ENCODE measurements at regions not wholly inside any gene's neighbourhood (a gene's known extent, or its start where the extent isn't known, plus 50 kb on each side); places are given as distances from the start of the nearest gene placed in this dataset.

DNA sequence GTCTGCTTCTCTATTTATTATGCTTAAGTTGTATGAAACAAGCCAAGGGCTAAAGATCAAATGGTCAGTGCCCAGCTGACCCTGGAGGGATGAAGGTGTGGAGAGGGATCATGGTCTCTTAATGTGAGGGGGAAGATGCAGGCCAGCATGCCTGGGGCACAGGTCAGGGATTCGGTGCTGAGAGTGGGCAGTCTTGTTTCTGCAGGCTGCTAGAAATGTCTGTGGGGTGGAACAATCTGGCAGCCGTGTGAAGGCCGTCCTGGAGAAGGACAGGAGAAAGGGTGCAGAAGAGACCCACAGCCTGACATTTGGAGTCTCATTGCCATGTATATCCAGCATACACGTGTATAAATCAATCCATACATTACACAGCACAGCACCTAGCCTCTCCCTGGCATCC lies 258.3 kb upstream of the MOCS1 start:
- no peak for DNase-seq

DNA sequence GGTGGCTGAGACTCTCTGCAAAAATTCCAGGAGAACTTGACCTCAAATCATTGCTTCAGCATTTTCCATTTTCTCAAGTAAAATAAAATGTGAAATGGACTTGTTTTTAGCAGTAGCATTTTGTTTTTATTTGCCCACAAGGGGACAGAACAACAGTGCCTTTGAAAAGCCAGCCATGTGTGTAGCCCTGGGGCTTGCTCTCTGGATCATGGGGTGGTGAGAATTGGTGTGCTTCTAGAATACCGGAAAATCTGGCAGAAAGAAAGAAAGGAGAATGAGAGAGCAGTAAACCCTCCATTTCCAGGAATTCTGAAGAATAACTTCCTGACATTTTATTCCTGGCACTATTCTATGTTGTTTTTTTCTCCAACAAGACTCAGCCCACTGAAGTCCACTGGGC lies 254.7 kb upstream of the MOCS1 start:
- no peak for DNase-seq

DNA sequence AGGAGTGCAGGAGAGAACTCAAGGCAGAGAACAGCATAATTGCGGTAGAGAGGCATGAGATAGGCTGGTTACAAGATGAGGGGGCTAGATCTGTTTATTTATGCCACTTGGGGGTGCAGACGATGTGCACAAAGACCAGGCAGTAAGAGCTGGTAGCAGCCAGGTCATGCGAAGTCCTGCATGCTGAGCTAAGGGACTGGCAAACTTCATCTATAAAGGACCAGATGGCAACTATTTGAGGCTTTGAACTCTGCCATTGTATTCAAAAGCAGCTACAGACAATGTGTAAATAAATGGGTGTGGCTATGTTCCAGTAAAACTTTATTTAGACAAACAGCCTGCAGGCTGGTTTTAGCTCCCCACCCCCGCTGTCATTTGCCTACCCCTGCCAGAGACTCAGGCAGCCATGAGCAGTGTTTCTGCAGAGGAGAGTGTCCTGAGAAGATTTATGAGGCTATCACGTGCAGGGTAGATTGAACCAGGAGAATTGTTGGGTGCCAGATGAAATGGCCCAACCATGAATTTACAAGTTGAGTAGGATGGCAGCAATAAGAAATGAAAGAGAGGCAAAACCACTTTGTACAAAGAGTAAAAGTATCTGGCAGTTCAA lies 253.4 kb upstream of the MOCS1 start:
- DNase-seq = no peak

DNA sequence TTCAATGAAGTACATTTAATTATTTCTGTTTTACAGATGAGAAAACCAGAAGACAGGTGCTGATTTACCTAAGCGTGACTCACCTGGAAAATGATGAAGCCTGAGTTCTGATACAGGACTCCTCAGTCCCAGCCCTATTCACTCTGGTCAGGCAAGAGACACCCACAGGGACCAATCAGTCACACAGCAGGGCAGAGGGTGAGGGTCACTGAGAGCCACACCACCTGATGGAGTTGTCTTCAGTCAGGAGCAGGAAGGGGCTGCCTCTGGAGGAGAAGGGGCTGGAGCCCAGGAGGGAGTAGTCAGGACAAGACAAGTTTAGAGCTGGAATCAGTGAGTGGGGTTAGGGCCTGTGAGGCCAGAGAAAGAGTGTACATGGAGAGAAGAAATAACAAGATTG lies 251.2 kb upstream of the MOCS1 start:
- DNase-seq = no peak

DNA sequence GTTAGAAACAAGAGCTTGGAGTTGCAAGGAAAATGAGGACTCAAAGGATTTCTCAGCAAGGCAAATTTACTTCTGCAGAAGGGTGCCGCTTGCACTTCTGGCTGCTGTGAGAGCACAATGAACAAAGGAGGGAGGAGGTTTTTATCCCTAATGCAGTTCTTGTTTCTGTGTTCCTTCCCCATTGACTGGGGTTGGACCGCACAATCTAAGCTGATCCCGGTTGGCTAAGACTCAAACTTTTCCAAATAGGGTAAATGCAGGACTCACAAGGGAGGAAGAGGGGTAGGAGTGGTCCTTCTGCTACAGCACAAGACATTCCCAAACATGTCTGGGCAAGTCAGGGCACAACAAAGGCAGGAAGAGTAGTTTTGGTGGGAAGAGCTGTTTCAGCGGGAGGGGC lies 249.6 kb upstream of the MOCS1 start:
- no peak for DNase-seq

DNA sequence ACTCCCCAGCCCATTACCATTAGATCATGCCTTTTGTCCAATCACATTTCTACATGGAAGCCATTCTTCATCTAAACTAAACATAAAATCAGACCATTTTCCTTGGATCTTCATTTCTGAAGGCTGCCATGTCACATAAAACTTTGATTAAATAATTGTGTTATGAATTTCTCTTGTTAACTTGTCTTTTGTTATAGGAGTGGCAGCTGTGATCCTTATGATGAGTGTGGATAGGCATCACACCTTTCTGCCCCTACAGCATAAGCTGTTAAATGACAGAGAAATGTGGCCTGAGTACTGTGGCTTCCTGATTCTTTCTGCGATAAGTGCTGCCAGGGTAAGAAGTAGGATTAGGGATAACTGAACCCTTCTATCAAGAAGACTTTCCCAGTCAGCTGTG lies 247.1 kb upstream of the MOCS1 start:
- no peak for DNase-seq

DNA sequence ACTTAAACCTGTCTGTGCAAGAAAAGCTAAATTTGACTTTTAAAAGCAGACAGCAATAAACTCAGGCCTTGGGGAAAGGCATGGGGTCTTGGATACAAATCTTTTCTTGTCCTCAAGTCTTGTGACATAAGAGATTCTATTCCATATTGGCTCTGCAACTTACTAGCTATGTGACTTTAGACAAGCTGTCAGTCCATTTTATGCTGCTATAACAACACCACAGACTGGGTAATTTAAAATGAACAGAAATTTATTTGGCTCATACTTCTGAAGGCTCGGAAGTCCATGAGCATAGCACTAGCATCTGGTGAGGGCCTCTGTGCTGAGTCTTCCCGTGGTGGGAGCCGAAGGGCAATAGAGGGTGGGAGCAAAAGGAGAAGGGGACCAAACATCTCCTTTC lies 246.0 kb upstream of the MOCS1 start:
- DNase-seq = no peak

DNA sequence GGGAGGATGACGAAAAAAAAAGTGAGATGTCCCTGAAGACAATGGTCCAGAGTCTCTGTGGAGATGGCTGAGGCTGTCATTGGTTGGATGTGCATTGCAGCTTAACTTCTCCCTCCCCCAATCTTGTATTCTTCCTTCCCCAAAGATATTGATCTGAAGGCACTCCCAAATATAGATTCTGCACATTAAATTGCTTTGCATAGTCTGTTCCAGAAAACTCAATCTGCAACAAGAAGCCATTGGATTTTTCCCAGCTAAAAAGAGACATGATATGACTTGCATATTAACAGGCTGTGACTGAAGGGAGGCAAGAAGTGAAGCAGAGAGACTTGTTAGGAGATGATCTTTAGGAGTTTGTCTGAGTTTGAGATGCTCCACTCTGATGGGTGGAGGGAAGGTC lies 245.2 kb upstream of the MOCS1 start:
- no peak for DNase-seq

DNA sequence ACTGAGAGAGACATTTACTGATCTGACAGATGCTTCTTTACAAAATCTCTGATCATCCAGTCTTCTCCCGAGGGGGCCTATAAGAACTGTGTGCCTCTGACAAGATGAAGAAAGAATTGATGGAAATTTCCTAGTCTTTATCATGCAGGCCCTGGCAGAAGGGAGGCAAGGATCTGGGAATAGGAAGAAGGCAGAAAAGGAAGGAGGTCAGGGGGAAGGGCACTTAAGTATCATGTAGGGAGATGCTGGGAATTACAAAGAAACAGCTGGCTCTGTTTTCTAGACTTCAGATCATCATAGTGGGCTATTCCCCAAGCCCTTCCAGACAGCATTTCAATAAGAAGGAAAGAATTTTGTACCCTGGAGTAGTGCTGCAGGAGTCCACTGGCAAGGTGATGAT lies 243.3 kb upstream of the MOCS1 start:
- no peak for DNase-seq

DNA sequence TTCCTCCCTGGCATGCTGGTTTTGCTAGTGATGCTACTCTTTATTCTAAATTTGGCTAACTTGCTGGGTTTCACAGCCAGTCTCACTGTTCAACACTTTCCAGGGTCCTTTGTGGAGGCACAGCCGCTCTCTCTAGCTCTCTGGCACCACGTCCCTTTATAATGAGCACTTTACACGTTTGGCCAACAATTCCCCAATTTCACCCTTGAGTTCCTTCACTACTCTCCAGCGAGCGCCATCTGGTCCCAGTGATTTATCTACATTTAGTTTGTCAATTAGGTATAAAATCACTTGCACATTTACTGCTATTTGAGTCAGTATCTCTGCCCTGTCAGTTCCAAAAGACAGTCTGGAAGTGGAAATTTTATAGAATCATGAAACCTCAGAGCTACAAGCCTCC lies 241.9 kb upstream of the MOCS1 start:
- DNase-seq = no peak

DNA sequence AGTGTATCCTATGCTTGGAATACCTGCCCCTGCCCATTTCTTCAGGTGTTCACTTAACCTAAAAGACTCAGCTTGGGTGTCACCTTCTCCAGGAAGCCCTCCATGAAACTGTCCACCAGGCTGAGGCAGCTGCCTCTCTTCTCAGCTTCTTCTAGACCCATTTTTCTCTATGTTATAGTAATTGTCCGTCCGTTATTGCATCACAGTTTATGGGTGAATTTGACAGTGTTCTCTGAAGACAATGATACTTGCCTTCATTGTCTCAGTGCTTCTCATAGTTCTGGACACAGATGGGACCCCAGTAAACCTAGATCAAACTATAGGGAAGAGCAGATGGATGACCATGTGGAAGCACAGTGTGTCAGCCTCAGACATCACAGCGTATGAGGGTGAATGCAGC lies 238.0 kb upstream of the MOCS1 start:
- DNase-seq = no peak

DNA sequence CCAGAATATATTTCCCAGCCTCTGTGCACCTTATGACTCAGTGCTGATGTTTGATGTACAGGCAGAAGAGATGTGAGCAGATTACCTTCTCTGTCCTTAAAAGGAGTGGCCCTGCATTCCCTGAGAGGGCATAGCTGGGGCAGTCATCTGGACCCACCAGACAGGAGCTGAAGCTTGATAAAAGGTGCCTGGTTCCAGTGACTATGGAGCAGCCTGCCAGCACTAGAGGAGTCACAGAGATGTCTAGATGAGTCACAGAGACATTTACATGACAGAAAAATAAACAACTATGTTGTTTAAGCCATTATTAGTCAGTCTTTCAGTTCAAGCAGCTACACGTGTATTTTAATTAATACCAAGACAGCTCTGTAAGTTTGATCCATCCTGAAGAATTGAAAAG lies 237.1 kb upstream of the MOCS1 start:
- DNase-seq = no peak

DNA sequence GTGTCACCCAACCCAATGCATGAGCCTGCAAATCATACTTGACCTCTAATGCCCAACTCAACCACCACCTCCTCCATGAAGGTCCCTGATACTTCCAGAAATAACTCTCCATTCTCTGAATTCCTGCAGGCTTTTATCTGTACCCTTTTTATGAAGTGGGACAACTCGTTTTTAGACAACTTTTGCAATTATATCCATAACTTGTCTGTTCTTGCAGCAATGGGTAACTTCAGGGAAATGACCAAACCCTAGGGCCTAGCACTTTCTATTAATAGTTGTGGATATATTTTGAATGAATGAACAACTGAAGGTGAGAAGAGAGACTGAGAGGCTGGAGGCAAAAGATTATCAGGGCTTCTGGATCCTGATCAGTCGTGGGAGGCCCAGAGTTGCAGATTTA lies 236.6 kb upstream of the MOCS1 start:
- no peak for DNase-seq

DNA sequence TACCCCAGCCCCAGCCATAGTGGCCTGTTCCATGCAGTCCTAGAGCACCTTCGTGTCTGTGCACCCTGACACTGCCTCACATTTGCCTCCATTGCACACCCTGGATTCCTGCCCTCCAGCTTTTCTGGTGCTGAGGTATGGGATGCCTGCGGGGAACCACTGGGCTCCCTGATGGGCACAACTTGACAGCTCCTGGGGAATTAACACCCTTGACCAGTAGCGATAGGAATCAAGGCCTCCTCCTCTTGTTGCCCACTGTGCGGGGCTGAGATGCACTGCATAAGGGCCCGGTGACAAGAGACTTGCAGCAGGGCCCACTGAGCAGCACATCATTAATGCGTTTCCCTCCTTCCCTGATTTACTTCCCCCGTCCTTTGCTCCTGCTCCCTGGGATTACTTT lies 235.6 kb upstream of the MOCS1 start:
- no peak for DNase-seq

DNA sequence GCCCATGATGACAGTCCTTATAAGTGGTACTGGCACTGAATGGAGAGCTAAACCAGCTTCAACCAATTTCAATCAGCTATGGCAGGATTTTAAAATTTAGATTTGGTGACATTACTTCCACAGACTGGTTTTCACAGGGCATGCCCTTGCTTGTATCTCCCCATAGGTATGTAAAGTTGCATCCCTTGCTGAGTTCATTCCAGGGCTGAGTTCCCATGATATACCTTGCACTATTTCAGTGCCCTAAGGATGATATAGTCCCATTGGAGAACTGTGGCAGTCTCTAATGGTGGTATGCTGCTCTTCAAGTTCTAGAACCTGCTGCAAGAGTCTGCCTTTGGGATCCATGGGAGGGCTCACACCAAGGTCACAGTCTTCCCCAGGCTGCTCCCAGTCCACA lies 232.7 kb upstream of the MOCS1 start:
- no peak for DNase-seq

DNA sequence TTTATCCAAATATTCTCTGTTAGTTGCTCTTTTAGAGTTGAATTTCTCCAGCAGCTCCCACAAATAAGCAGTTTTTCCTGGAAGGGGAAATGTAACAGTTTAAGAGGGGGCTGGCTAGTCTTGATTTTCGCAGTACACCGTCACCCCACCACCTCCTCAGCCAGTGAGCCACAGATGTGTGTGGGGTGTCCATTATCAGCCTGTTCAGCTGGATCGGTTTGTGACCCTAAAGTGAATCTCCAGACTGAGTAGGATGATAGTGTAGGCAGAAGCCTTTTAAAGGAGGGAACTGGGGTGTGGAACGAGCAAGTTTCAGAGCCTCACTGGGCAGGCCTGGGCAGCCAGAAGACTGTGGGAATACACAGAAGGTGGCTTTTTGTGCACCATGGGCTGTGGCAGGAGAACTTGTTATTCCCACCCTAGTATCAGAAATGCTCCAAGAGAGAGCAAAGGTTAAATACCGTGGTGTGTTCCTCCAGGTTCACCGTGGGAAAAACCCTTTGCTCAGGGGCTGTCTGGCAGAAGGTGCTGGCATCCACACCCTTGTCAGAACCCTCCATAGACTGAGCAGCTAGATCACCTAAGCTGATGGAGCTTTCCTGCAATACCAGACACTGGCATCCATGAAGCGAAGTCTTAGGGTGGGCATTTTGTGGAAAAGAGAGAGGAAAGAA lies 230.9 kb upstream of the MOCS1 start:
- no peak for DNase-seq

DNA sequence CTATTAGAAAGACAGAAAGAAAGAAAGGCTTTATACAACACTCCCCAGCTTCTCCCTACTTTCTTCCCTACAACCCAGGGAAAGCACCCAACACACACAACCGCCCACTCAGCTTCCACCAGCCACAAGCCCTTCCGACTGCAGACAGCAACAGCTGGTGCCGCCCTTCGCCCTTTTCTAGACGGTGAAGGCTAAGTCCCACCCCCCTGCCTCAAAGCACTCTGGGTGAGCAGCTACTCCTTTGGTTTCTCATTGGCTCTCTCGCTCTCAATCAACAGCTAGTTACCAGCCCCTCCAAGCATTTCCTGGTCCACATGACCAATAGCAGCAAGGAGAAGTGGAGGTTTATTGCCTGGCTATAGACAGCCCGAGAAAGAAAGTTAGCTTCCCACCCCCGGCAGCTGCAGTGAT lies 230.1 kb upstream of the MOCS1 start:
- no peak for DNase-seq

DNA sequence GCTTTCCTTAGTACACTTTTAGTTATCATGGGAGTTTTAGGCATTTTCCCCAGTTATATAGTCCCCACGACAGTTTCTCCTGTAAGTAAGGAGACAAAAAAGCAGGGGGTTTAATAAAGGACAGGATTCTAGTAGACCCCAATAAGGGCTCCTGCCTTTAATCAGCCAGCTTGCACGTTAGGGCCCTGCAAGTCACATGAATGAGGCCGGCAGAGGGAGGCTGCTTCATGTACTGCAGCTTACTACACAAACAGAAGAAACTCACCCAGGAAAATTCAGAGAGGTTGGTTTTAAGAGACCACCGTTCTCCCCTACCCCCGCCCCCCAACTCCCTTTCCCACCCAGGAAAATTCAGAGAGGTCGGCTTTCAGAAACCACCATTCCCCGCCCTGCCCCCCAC lies 229.7 kb upstream of the MOCS1 start:
- no peak for DNase-seq

DNA sequence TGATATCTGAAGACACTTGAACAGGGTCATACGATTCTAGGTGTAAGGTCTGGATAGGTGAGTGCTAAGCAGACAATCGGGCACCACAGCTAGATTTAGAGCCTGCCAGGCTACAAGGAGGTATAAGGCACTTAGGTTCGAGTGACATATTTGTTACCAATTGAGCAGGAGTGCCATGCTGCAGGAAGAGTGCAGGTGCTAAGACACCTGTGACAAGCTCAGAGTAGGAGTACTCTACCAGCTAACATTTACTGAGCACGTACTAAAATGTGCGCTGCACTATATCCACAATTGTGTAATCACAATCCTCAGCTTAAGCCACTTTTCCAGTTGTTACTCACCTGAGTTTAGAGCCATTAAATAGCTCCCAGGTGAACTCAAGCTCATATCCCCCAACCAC lies 227.8 kb upstream of the MOCS1 start:
- no peak for DNase-seq

DNA sequence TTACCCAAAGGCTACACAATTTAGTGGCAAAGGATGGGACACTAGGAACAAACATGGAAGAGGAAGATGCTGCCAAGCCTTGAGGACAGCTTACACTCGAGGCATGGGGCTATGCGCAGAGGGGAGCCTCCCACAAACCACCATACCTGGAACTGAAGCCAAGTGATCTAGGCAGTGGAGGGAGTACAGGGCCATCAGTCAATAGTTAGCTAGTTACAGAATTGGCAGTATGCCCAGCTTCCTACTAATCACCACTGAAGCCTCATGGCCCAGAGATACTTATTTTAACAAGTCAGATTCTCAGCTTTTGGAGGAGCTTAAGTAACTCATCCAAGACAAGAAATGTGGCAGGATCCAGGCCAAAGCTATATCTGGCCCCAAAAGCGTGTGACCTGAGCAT lies 226.6 kb upstream of the MOCS1 start:
- no peak for DNase-seq

DNA sequence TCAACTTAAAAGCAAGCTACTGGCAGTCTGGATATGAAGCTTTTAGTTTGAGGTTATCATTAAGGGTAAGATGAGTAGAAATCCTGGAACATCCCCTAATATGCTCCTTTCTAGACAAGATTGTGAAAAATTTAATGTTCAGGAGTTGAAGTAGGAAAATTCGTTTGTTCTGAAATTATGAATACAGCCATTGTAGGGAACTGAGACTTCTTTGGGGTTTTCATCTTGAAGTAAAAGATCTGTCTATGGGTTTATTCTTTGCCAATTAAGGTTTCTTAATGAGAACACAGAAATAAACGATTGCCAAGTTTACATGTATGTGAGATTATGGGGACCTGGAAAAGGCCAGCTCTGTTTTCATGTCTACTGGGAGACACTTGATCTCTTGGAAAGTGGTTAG lies 225.6 kb upstream of the MOCS1 start:
- DNase-seq = no peak

DNA sequence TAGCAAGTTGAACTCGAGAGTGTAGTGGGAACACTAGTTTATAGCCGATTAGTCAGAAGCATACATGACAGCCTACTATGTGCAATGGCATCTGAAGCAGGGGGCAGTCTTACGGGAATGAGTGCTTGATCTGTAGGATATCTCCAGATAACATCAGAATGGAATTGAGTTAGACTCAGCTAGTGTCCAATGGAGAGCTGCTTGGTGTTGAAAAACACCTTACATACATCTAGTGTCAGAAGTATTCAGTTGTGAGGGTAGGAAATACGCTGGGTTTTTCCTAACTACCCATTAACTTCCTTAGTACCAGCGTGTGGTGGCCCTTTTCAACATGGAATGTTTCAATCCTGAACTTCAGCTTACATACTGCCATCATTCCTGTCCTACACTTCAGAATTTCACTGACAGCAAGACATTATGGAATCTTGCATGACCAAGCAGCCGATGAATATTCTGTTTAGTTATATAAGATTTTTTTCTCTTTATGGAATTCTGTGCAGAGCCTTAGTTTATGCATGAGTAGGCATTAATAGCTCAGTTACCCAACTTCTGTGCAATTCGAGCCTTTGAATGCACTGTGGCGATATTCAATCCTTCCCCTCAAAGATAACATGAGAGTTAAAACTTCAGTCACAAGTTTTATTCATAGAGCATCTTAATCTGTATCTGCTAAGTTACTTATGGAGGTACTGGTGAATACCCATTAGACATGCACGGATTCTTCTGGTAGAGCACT lies 218.6 kb upstream of the MOCS1 start:
- DNase-seq = no peak

DNA sequence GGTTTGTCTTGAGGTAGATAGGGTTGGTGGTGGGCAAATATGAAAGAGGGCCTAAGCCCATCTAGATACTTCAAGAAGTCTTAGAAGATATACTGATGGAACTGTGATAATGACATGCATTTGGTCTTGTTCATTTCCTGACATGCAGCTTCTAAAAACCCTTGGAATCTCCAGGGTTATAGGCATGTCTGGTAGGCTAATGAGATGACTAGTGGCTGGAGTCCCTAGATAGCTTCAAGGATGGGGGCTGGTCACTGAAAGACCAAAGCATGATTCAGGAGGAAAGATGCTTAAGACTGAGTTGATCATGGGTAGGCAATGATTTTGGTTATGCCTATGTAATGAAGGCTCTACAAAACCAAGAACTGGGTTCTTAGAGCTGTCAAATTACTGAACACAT lies 217.9 kb upstream of the MOCS1 start:
- DNase-seq = no peak

DNA sequence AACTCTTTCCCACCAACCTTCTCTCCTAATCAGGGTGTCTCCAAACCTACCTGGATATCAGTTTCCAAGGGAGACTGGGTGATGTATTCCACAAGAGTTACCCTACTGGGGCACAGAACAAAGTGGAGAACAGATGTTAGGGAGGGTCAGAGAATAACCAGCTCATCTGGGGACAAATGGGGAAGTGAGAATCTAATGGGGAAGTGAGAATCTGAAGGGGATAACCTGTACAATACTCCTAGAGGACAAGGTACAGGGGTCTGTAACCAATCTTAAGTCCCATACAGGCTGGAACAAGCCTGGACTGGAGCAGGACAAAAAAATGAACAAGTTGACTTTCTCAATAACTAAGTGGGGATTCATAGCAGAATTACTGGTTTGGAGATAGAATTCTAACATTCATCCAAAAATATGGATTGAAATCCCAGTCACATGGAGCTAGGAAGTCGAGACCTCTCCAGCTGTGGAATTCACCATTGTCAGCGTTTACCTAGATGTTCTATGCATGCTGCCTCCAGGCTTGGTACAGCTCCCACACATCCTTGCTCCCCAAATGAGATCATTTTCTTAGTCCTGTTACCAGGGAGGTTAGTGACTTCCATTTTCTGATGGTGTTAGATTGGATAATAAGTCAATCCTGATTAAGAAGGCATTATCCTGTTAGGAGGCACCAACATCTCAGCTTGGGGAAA lies 214.8 kb upstream of the MOCS1 start:
- no peak for DNase-seq
